ENCODE measurements at regions not wholly inside any gene's neighbourhood (a gene's known extent, or its start where the extent isn't known, plus 50 kb on each side); places are given as distances from the start of the nearest gene placed in this dataset.

- DNase-seq (ENCODE audit: low read depth in 4 of 4, low spot score in 3 of 4), result no peak
Measured at GRCh38 chr12:5194306-5194705, 150.6 kb downstream of the KCNA5 start.

DNA sequence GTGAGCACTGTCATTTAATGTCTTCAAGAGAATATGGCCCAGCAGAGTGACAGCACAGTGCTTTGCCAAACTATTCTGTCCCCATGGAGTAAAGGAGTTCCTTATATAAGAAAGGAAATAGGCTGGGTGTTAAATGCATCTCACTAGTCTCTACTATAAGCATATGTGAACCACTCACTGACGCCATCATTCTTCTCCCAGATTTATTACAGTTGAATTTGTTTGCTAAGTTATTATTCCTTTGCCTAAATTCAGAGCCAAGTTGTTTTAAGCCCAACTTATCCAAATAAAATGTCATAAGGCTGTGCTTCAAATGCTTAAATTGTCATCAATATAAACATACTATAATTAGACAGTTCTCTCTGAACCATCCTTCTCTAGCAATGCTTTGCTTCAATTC is 151.6 kb downstream of the KCNA5 start:
- no peak for DNase-seq (ENCODE audit: low read depth in 4 of 4, low spot score in 3 of 4)

- DNase-seq (ENCODE audit: low read depth in 4 of 4, low spot score in 3 of 4), result no peak
Measured at GRCh38 chr12:5195691-5196090, 152.0 kb downstream of the KCNA5 start.

GRCh38 chr12:5197131-5197530 is 153.5 kb downstream of the KCNA5 start:
- no peak for DNase-seq (ENCODE audit: low read depth in 4 of 4, low spot score in 3 of 4)

DNA sequence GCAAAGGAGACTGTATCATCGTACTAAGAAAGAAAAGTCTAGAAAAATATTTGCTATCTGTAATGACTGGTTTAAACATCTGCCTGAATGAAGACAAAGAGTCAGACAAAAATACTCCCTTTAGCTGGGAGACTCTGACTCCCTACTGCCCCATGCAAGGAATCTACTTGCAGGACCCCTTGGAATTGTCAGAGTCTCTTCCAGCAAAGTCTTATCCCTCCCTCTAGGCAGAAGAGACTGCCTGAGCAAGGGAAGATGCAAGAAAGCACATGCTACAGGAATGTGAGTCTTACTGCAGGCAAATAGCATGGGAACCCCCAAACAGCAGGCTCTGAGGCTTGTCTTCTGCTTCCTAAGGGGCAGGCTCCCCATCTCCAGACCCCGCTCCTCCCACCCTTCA is 154.0 kb downstream of the KCNA5 start:
- no peak for DNase-seq (ENCODE audit: low read depth in 4 of 4, low spot score in 3 of 4)

- peak in 1 of 4 donors; percentile 31 for DNase-seq (ENCODE audit: low read depth in 4 of 4, low spot score in 3 of 4)
Measured at GRCh38 chr12:5200278-5201087, 156.8 kb downstream of the KCNA5 start.

- DNase-seq (ENCODE audit: low read depth in 4 of 4, low spot score in 3 of 4), result peak; percentile 31 to 62 (median 44)
Measured at GRCh38 chr12:5201554-5202218, 158.0 kb downstream of the KCNA5 start.

GRCh38 chr12:5203274-5203673 is 159.6 kb downstream of the KCNA5 start:
- no peak for DNase-seq (ENCODE audit: low read depth in 4 of 4, low spot score in 3 of 4)

- DNase-seq (ENCODE audit: low read depth in 4 of 4, low spot score in 3 of 4), result no peak
Measured at GRCh38 chr12:5203720-5204119, 160.0 kb downstream of the KCNA5 start.

- DNase-seq (ENCODE audit: low read depth in 4 of 4, low spot score in 3 of 4), result no peak
Measured at GRCh38 chr12:5204271-5204670, 160.6 kb downstream of the KCNA5 start.

DNA sequence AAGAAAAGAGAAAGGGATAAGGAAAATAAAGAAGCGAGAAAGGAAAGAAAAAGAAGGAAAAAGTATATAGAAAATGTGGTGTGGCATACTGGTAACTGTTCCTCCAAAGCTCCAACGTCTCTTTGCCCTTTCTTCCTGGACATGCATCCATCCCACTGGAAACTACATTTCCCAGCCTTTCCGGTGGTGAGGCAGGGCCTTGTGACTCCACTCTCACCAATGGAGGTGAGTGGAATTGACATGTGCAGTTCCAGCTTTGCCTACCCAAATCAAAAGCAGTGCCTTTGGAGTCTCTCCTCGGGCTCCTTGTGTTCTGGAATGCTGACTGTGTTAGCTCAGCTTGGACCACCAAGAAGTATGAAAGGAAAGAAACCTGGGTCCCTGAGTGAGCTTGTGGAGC is 161.2 kb downstream of the KCNA5 start:
- no peak for DNase-seq (ENCODE audit: low read depth in 4 of 4, low spot score in 3 of 4)

GRCh38 chr12:5206401-5207175 is 162.9 kb downstream of the KCNA5 start:
- DNase-seq (ENCODE audit: low read depth in 4 of 4, low spot score in 3 of 4), result no peak

GRCh38 chr12:5210179-5210922 is 166.7 kb downstream of the KCNA5 start:
- DNase-seq (ENCODE audit: low read depth in 4 of 4, low spot score in 3 of 4), result no peak

DNA sequence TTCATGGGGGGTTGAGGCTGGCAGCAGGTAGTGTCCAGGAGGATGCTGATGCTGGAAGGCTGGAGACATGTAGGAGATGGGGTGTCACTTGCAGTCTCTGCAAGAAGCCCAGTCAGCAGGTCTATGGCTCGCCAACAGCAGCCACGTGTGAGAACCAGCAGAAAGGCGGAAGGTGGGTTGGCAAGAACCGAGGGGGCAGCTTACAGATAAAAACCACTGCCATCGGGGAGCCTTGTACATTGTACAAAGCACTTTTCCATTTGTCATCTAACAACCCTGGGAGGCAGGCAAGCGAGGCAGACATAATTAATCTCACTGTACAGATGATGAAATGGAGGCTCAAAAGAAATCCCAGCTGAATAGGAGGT is 167.2 kb downstream of the KCNA5 start:
- no peak for DNase-seq (ENCODE audit: low read depth in 4 of 4, low spot score in 3 of 4)

DNA sequence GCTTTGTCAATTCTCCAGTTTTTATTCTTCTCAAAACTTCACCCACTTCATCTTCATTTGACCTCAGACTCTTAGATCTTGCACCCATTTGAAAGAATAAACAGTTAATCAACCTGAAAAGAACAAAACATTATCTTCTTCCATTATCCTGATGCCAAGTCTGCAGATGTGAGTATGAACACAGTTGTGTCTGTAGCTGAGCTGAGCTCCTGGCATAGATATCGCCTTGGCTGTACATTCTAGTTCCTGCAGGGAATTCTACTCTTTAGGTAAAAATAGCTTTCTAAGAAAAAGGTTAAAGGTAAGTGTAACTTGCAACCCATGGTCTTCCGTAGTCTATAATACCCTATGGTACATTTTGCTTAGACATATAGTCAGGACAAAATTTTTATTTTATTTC is 169.7 kb downstream of the KCNA5 start:
- DNase-seq (ENCODE audit: low read depth in 4 of 4, low spot score in 3 of 4), result no peak

DNA sequence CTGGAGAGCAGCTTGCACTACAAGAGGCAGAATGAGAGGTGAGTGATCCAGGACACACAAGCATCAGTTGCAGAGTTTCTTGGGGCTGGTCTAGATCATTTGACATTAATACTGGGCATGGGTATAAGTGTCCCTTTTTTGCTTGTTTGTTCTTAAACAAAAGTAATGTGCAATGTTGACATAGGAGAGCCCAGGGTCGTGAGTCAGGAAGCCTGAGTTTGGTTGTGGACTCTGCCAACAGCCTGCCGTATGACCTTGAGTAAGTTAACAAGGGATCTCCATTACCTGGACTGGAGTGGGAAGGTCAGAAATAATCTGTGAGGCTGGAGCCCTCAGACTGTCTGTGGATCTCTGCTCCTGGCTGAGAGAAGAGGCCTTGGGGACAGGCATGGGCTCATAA is 170.3 kb downstream of the KCNA5 start:
- no peak for DNase-seq (ENCODE audit: low read depth in 4 of 4, low spot score in 3 of 4)

- no peak for DNase-seq (ENCODE audit: low read depth in 4 of 4, low spot score in 3 of 4)
Measured at GRCh38 chr12:5217936-5218335, 174.3 kb downstream of the KCNA5 start.

GRCh38 chr12:5220099-5220498 is 176.4 kb downstream of the KCNA5 start:
- no peak for DNase-seq (ENCODE audit: low read depth in 4 of 4, low spot score in 3 of 4)

GRCh38 chr12:5220835-5221234 is 177.2 kb downstream of the KCNA5 start:
- no peak for DNase-seq (ENCODE audit: low read depth in 4 of 4, low spot score in 3 of 4)

- DNase-seq (ENCODE audit: low read depth in 4 of 4, low spot score in 3 of 4), result no peak
Measured at GRCh38 chr12:5222011-5222461, 178.4 kb downstream of the KCNA5 start.

- no peak for DNase-seq (ENCODE audit: low read depth in 4 of 4, low spot score in 3 of 4)
Measured at GRCh38 chr12:5222729-5223128, 179.1 kb downstream of the KCNA5 start.

All from right renal pelvis (tissue), 4 donors.